HS-5 (cell line): ENCODE measurements at regions not wholly inside any gene's neighbourhood (a gene's known extent, or its start where the extent isn't known, plus 50 kb on each side); places are given as distances from the start of the nearest gene placed in this dataset.

Experiments used
- DNase-seq: peaks from one replicate; pipeline ENCODE4 v3.0.0-alpha.2; 2012; ENCODE audit warnings: low read depth

- no peak for DNase-seq
Observed at GRCh38 chr13:50071379-50071778, 56.1 kb downstream of the KCNRG start.

GRCh38 chr13:50072676-50073075 is 57.4 kb downstream of the KCNRG start:
- DNase-seq, result no peak

- no peak for DNase-seq
Observed at GRCh38 chr13:50073340-50073739, 58.1 kb downstream of the KCNRG start.

DNA sequence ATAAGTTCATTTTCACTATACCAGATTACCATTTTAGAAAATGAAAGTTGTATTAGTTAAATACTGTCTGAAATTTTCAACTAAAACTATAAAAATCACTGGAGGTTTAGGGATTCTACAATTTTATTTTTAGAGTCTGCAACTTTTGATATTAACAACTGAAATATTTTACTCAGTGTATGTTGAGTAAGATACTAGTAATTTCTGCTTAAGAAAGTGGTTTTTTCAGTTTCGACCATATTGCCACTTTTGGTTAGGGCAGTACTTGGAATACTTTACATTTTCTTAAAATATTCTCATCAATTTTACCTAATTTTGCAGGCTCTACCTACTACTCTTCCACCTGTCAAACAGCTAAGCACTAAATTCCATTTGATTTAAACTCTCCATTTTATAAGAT is 59.6 kb downstream of the KCNRG start:
- no peak for DNase-seq

GRCh38 chr13:50075619-50076097 is 60.4 kb downstream of the KCNRG start:
- no peak for DNase-seq

- DNase-seq, result no peak
Observed at GRCh38 chr13:50077431-50077830, 62.2 kb downstream of the KCNRG start.

- DNase-seq, result no peak
Observed at GRCh38 chr13:50078231-50078894, 63.1 kb downstream of the KCNRG start.

DNA sequence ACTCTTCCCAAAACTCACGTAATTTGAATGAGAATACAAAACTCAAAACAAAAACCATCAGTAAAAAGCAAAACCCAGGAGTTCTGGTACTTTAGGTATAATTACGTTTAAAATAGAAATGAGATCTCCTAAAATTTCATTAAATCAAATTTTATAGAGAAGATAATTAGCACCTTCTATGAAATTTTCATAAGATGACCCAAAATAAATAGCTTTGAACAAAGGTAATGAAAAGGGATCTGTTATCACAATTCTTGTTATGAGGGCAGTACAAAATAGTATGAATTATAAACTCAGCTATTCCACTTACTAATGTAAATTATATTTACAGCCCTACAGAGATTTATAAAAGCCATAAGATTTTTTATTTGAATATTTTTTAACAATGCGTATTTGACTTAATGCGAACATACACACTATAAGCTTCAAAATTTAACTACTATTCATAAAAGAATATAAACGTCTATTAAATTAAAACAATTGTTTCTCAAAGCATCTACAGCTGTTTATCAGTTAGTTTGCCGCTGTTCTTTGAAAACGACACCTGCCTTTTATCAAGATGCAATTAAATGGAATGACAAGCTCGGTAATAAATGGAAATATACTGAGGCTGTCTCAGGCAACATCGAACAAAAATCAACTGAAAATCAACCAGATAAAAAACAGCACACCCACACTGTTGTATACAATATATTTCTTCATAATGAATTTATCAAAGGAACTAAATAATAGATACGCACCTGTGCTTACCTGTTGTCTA is 63.8 kb downstream of the KCNRG start:
- no peak for DNase-seq

DNA sequence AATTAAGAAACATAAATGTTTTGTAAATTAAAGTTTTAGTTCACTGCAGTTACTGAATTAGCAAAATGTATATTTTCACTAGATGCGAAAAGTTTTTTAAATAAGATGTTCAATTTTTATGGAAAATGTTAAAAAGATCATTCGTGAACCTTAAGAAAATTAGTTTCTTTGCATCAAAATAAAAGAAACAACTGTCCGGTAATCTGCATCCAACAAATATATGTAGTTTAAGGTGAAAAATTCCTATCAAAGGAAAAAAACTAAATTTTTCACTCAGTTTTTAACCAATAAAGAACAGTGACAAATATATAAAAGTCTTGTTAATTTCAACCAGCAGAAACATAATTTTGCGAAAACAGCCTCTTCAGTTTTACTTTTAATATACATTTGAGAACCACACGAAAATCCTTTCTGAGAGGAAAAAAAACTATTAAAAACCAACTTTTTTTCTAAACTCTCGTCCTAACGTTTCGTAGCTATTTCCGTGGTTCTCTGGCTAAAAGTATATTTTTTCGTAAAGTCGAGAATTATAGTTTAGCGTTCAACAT is 64.5 kb downstream of the KCNRG start:
- DNase-seq, result no peak

DNA sequence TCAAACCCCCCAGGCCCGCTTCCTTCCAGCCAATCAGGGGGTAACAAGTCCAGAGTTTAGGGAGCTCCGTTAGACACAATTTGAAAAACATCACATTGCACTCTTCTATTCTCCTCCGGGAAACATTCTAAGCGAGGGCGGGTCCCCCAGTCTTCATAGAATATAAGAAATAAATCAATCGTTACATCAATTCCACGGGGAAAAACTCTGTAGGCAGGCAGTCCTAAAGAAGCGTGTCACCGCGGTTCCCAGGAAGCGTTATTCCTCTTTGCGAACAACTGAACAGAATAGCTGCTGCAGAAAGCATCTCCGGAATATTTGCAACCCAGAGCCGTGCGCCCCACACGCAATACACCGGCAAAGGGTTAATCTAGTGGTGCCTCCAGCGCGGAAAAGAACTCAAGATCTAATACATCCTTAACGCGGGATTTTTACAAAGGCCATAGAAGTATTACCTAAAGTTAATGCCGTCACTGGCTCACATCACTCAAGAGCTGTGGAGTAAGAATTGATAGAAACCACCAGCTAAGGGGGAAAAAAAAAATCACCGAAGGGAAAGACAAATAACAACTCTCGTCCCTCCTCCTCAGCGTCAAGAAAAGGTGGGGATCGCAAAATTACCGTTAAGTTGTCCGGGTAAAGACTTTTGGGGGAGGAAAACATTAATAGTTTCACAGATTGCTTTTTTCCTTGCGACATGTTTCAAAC is 65.1 kb downstream of the KCNRG start:
- DNase-seq, result no peak

DNA sequence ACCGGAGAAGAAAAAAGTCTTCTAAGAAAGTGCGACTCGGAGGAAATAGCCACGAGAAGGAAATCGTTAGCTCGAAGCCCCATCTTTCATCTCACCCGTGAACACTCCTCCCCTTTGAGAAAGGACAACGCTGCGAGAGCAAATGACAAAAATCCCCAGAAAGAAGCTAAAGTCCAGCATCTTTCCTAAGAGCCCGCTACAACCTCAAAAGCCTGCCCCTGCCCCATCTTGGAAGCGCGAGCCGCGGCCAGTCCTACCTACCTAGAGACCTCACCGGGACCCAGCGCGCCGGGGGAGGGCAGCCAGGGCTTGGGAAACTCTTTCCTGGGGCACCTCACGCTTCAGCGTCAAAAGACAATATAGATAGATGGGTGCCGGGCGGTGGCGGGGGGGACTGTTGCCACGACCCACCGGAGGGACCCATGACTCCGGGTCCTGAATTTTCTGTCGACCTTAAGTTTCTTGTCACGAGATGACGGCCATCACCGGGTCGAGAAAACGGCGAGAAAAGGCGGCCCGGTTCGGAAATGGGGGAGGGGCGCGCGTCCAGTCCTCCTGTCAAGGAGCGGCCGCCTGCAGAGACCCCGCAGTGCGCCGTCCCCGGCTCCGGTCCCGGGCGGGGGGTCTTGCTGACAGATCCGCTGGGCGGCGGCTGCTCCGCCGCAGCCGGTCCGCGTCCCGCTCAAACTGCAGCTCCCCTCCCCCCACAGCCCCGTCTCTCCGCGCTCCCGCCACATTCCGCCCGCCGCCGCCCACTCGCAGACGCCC is 65.9 kb downstream of the KCNRG start:
- no peak for DNase-seq

- peak; percentile 72 for DNase-seq
Observed at GRCh38 chr13:50081679-50082425, 66.6 kb downstream of the KCNRG start.

GRCh38 chr13:50082426-50083281 is 67.4 kb downstream of the KCNRG start:
- peak; percentile 36 for DNase-seq

DNA sequence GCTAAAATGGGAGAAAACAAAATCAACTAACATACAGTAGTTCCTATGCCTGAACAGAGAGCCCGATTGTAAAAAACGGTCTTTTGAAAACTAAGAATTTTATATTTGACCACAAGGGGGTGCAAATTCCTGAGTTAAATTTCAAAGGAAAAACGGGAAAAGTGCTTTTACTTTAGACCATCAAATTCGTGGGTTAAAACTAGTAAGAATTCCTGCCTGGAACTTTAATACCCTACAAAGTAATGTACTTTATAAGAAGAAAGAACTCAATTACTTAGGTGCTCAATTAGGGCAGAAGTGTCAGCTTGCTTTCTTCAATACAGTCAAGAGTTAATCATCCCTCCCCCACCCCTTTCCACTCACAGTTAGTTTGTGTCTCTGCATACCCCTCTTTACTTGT is 69.8 kb downstream of the KCNRG start:
- no peak for DNase-seq

- DNase-seq, result no peak
Observed at GRCh38 chr13:50089633-50090032, 74.4 kb downstream of the KCNRG start.

DNA sequence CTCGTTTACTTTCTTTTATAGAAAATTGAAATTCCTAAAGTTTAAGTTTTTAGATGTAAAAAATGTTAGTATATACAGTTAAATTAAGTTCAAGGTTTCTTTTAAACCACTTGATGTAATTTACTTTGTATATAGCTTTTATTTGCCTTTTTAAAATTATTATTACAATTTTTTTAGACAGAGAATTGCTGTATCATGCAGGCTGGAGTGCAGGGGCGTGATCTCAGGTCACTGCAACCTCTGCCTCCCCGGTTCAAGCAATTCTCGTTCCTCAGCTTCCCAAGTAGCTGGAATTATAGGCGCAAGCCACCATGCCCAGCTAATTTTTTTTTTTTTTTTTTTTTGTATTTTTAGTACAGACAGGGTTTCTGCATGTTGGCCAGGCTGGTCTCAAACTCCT is 75.0 kb downstream of the KCNRG start:
- DNase-seq, result no peak

DNA sequence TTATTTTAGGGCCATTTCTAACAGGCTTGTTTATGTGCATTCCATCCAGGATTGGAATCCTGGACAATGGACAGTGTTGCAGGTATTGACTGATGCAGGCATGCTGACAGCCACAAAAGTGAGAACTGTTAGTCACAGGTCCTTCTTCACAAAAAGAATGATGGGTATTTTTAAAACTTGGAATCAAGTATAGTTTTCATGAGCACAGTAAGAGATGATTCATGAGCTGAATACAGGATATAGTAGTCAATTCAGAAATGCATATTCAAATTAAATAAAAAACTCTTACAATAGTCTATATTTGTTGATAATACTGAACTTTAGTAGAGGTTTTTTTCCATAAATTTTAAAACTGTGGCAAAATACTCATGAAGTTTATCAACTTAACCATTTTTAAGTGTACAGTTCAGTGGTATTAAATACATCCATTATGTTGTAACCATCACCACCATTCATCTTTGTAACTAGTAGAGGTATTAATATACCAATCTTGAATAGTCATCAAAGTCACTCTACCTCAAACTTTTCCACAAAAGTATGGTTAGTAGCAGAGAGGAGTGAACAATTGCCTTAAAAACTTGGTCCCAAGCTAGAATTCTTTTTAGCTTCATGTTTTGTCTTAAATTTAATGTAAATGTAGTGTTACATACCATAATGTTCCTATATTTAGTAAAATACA is 79.5 kb downstream of the KCNRG start:
- DNase-seq, result no peak

GRCh38 chr13:50098693-50099092 is 83.4 kb downstream of the KCNRG start:
- DNase-seq, result no peak

- DNase-seq, result no peak
Observed at GRCh38 chr13:50099473-50099872, 84.2 kb downstream of the KCNRG start.

DNA sequence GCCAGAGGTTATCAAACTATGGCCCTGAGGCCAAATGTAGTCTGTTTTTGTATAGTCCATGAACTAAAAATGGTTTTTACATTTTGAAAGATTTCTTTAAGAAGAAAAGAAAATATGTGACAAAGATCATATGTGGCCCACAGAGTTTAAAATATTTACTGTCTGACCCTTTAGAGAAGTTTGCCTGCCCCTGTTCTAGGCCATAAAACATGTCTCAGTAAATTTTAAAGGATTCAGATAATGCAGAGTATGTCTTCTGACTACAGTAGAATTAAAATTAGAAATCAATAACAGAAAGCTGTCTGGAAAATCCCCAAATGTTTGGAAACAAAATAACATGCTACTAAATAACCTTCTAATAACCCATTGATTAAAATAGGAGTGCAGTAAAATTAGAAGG is 86.3 kb downstream of the KCNRG start:
- DNase-seq, result no peak
